GM21360 (cell line): ENCODE measurements at regions not wholly inside any gene's neighbourhood (a gene's known extent, or its start where the extent isn't known, plus 50 kb on each side); places are given as distances from the start of the nearest gene placed in this dataset.

ENCODE experiments used
- ATAC-seq: cut with Tn5 transposase; IDR thresholded peaks from one replicate; pipeline ENCODE4 v1.9.1; 2021; ENCODE audit warnings: mild to moderate bottlenecking, moderate library complexity; ENCODE audit not compliant: unreplicated experiment

DNA sequence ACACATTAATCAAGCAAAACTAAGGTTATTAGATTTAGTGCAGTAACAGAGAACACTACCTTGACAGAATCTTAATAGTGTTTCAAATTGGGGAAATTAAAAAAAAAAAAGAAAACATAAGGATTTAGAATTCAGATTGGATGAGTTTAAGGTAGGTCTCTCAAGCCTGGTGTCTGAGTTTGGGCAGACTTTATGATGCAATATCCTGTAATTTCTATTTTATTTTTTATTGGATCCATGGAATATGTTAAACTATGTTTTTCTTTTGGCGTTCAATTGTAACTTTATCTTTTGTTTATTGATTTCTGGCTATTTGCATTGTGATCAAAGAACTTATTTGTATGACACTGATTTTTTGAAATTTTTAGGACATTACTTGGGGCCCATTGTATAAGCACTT lies 394.1 kb upstream of the NETO1 start:
- no peak for ATAC-seq

DNA sequence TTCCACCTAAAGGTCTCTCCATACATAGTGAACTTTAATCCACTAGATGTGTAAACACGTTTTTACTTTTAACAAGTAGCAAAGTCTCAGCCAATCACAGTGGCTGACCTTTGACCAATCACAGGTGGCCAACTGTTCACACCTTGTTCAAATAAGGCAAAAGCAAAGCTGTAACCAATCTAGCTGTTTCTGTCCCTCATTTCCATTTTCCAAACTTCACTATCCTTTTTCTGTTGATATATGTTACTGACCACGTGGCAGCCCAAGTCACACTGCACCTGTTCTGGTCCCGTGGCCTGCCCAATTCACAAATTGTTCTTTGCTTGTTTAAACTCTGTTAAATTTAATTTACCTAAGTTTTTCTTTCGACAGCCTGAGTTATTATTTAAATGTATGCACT lies 393.5 kb upstream of the NETO1 start:
- no peak for ATAC-seq

GRCh38 chr18:73258375-73259087 lies 390.7 kb upstream of the NETO1 start:
- ATAC-seq = no peak

GRCh38 chr18:73254564-73254963 lies 386.8 kb upstream of the NETO1 start:
- ATAC-seq = no peak

- no peak for ATAC-seq
Measured at GRCh38 chr18:73249030-73249429, 381.2 kb upstream of the NETO1 start.

GRCh38 chr18:73246763-73247162 lies 379.0 kb upstream of the NETO1 start:
- ATAC-seq = no peak

- ATAC-seq = no peak
Measured at GRCh38 chr18:73245345-73245744, 377.6 kb upstream of the NETO1 start.

DNA sequence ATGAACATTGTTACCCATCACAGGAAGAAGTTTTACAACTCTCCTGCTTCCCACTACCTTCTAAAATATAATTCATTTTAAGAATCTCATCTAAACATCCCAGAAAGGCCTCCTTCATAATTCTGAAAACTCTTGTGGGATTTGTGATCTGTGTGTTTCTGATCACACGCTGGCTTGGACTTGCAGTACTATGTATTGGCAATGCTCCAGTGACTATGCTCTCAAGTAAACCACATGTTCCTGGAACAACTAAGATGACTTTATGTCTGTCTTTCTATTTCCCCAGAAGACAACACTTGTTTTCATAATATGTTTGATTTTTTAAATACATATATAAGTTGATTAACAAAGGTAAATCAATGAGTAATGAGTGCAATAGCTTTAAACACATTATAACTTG lies 376.6 kb upstream of the NETO1 start:
- no peak for ATAC-seq

DNA sequence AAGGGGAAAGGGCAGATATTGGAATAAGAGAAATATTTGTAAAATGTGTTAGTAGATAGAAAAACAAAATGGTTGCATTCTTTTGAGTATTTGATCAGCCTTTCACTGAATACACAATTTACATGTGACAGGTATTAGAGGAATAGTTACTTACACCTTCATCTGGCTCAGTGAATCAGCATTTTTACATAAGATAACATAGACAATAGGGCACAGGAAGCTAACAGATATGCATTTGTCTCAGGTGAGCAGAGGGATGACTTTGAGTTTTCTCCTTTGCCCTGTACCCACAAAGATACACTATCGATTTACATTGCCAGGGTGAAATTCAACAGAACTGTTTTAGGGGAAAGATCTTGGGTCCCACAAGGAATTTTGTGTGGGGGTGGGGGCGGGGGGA lies 373.1 kb upstream of the NETO1 start:
- ATAC-seq = no peak

GRCh38 chr18:73235921-73236320 lies 368.1 kb upstream of the NETO1 start:
- no peak for ATAC-seq

GRCh38 chr18:73235491-73235890 lies 367.7 kb upstream of the NETO1 start:
- peak; percentile 94 for ATAC-seq

GRCh38 chr18:73232933-73233332 lies 365.1 kb upstream of the NETO1 start:
- ATAC-seq = peak; percentile 73

GRCh38 chr18:73220663-73221062 lies 352.9 kb upstream of the NETO1 start:
- no peak for ATAC-seq

DNA sequence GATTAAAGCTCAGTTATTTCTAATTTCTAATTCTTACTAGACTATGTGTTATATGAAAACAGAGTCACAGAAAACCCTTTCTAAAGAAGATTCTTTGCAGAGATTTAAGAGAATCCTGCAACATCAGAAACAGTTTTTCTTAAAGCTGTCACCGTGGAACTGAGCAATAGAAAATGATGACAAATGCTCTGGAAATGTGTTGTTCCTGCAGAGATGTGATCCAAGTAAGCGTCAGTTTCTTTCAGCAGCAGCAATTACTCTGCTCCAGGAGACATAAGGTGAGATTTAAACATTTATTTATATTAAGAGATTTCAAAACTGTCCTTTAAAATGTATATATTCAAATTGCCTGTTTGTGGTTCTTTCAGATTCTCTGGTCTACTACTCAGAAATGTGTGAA lies 350.5 kb upstream of the NETO1 start:
- ATAC-seq = no peak

DNA sequence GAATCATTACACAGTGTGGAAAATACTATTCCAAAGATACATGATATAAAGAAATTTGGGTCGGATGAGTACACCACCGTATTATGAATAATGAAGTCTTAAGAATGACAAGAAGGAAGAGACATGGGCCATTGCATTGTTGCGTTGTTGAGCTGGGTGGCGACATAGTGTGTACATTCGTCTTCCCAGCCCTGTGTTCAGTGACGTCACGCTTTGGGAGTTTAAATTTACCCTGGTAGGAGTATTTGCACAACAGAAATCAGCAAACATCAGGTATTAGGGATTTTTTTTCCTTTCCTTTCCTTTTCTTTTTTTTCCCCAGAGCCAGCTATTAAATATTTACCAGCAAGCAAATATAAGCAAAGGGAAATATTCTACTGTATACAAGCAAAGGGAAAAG lies 347.2 kb upstream of the NETO1 start:
- no peak for ATAC-seq

DNA sequence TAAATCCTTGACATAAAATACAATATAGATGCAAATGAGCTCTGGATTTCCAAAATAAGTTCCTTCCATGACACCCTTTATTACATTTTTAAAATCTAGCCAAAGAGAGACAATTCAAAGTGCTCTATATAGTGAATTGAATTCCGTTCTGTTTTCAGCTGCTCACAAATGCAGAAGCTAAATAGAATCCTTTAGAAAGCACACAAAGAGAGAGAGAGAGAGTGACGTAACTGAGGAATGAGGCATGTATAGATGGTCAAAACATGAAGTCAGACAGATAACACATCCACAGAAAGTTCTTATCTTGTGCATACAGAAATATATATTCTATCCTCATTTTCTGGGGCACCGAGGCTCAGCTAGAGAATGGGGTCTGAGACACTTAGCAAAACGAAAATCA lies 344.7 kb upstream of the NETO1 start:
- ATAC-seq = no peak

- ATAC-seq = no peak
Measured at GRCh38 chr18:73201940-73202339, 334.2 kb upstream of the NETO1 start.

DNA sequence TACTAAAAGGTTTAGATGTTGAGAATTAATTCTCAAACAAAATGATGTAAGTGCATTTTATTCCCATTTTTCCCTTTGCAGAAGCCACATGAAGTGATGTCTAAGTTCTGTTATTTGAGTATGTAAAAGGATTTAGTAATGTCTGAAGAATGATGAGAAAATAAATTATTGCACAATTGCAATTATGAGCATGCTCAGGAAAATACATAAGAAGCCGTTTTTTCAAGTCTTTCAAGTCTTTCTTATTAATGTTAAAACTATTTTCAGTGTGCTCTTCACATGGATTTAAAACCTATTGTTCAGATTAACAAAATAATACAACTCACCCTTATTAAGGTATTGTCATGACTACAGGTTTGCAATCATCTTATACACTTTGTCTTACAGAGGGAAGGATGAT lies 331.4 kb upstream of the NETO1 start:
- no peak for ATAC-seq

DNA sequence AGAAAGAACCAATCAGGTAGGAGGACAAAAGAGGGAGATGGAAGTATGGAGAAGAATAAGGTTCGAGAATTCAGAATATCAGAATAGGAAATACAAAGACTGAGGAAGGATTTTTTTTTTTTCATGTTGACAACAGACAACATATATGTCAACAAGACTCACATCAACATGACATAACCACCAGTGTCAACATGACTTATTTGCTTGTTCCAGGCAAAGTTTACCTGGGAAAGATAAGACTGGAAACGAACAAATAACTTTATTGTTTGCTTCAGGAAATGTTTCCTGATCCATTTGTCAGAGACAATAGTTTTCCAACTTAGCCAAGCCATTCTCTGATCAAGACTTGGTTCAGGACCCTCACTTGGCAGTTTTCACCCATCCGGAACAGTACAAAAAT lies 321.9 kb upstream of the NETO1 start:
- no peak for ATAC-seq

DNA sequence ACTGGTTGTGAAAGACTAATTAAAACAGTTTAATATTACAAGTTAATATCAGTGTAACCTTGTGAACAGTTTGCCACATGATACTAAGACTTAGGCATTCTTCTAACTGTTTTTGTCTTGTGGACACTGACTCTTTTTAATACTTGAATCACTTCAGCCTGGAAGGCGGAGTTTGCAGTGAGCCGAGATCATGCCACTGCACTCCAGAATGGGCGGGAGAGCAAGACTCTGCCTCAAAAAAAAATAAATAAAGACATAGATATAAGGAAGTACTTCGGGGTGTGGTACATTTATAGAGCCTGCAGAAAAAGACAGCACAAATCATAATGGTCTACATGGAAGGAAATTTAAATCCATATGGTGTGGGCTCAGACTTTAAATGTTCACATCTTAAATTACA lies 300.4 kb upstream of the NETO1 start:
- ATAC-seq = no peak

- ATAC-seq = no peak
Measured at GRCh38 chr18:73164430-73164829, 296.6 kb upstream of the NETO1 start.

- no peak for ATAC-seq
Measured at GRCh38 chr18:73163236-73163635, 295.4 kb upstream of the NETO1 start.

DNA sequence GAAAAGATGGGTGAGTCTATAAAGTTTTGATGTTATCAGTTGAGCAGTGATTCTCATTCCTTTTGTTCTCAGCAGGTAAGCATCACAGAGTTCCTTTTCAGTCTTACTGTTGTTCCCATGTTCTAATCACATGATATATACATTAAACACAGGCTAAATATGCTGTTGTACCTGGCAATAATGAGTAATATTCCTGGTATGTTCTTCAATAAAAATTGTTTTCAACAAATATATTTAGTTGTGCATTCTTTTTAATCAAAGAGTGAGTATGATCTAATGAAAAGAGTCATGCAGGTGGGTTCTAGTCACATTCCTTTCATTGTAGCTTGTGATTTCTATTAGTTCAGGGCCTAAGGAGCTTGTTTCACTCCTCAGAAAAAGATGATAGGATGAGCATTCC lies 288.3 kb upstream of the NETO1 start:
- ATAC-seq = no peak
